Upper lobe of left lung (tissue), 6 donors: ENCODE measurements at regions not wholly inside any gene's neighbourhood (a gene's known extent, or its start where the extent isn't known, plus 50 kb on each side); places are given as distances from the start of the nearest gene placed in this dataset.

Source experiments
- ATAC-seq, 2 donors: fragments of 200-7000 bp; cut with Tn5 transposase; one replicate each; pipeline ENCODE4 v1.9.1; 2022; ENCODE audit warnings: mild to moderate bottlenecking in 2 of 2, moderate library complexity in 2 of 2; ENCODE audit not compliant: low FRiP score in 2 of 2
- DNase-seq, 2 donors: peaks; one replicate each; pipeline ENCODE4 v3.0.0-alpha.2; 2019 to 2020
- H3K27ac ChIP-seq, 4 donors: fragments of 200-600 bp; sonication (generic); one replicate each; pipeline ENCODE4 v1.5.1; 2016 to 2019
- H3K27me3 ChIP-seq, 4 donors: fragments of 200-600 bp; sonication (generic); one replicate each; pipeline ENCODE4 v1.5.1; 2017 to 2019
- H3K36me3 ChIP-seq, 4 donors: fragments of 200-600 bp; sonication (generic); one replicate each; pipeline ENCODE4 v1.5.1; 2016 to 2019
- H3K4me1 ChIP-seq, 4 donors: fragments of 200-600 bp; sonication (generic); one replicate each; pipeline ENCODE4 v1.5.1; 2018 to 2019
- H3K4me3 ChIP-seq, 4 donors: fragments of 200-600 bp; sonication (generic); one replicate each; pipeline ENCODE4 v1.5.1; 2017 to 2019; ENCODE audit warnings: mild to moderate bottlenecking in 2 of 4, moderate library complexity in 1 of 4
- H3K9me3 ChIP-seq, 4 donors: fragments of 200-600 bp; sonication (generic); one replicate each; pipeline ENCODE4 v1.5.1; 2018 to 2019
- EP300 ChIP-seq, 4 donors: sonication (generic); formaldehyde crosslinking; IDR thresholded peaks; one replicate each; pipeline ENCODE4 v1.5.1; 2017; ENCODE audit warnings: antibody characterized with exemption in 4 of 4, control low read depth in 2 of 4
- POLR2A ChIP-seq, 4 donors: fragments of 450-650 bp; IDR thresholded peaks; one replicate each; pipeline ENCODE4 v1.5.1; 2016 to 2017; ENCODE audit warnings: antibody characterized with exemption in 4 of 4, mild to moderate bottlenecking in 2 of 4
- POLR2AphosphoS5 ChIP-seq, 2 donors: sonication (generic); formaldehyde crosslinking; IDR thresholded peaks; one replicate each; pipeline ENCODE4 v1.5.1; 2017; ENCODE audit warnings: antibody characterized with exemption in 2 of 2
- WGBS, 2 donors: methylation state at CpG; one replicate each; pipeline ENCODE4 v1.1.5; 2017 to 2018; 5-methylcytosine and 5-hydroxymethylcytosine counted together
- TF ChIP-seq, protein P1 (sequence below), 6 experiments: fragments of 450-650 bp in 4 of 6; fragments of 200-600 bp in 2 of 6; sonication (generic) in 2 of 6; IDR thresholded peaks; one replicate each; pipeline ENCODE4 v1.5.1; 2016 to 2019; ENCODE audit warnings: antibody characterized with exemption in 6 of 6
- donor health status: DM: no; HTN: no; CAD: no; lungs with moderate emphysema.
- donor health status: DM: no; HTN: yes; CAD: no; lungs with severe emphysema.

DNA sequence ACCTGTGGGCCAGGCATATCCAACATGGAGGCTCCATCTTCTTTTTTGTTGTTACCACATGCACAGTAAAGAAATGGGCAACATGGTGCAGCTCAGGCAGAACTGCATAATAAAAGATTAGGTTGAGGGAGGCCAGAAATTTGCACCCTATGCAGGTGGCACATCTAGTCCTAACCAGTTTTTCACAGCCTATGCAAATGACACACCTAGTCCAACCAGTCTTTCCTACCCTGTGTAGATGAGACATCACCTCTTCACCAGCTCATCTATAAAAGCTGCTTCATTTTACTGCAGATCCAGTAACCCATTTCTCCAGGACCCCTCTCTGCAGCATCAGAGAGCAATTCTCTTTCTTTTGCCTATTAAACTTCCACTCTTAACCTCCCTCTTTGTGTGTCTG is 411.0 kb upstream of the PCDH15 start:
- Histone ChIP-seq H3K27me3 (no peaks in the 10 kb centered on the region), H3K4me3 (no peak overlapping the region), H3K36me3 (no peaks in the 10 kb centered on the region), H3K9me3 (no peaks in the 10 kb centered on the region), H3K27ac (no peak overlapping the region), H3K4me1 (no peaks in the 10 kb centered on the region)
- no peak for DNase-seq
- no peak for ATAC-seq
- TF ChIP-seq EP300 (IDR thresholded peaks at IDR 0.05) (no peak), POLR2A (IDR thresholded peaks at IDR 0.05) (no peak), POLR2AphosphoS5 (IDR thresholded peaks at IDR 0.05) (no peak)
- TF ChIP-seq, protein P1, sequence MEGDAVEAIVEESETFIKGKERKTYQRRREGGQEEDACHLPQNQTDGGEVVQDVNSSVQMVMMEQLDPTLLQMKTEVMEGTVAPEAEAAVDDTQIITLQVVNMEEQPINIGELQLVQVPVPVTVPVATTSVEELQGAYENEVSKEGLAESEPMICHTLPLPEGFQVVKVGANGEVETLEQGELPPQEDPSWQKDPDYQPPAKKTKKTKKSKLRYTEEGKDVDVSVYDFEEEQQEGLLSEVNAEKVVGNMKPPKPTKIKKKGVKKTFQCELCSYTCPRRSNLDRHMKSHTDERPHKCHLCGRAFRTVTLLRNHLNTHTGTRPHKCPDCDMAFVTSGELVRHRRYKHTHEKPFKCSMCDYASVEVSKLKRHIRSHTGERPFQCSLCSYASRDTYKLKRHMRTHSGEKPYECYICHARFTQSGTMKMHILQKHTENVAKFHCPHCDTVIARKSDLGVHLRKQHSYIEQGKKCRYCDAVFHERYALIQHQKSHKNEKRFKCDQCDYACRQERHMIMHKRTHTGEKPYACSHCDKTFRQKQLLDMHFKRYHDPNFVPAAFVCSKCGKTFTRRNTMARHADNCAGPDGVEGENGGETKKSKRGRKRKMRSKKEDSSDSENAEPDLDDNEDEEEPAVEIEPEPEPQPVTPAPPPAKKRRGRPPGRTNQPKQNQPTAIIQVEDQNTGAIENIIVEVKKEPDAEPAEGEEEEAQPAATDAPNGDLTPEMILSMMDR (IDR thresholded peaks at IDR 0.05) = no peak

DNA sequence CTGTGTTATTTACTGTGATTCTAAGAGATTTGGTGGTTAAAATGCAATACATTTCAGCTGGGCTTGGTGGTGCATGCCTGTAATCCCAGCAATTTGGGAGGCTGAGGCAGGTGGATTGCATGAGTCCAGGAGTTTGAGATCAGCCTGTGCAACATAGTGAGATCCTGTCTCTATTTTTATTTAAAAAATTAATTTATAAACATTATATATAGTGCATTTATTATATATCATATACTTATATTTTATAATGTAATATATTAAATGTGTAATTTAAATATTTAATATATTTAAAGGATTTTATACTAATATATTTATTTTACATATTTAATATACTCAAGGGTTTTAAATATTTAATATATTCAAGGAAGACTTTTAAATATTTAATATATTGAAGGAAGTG is 402.8 kb upstream of the PCDH15 start:
- Histone ChIP-seq H3K4me3 (no peak overlapping the region), H3K9me3 (no peaks in the 10 kb centered on the region), H3K27me3 (no peaks in the 10 kb centered on the region), H3K27ac (no peak overlapping the region), H3K4me1 (no peaks in the 10 kb centered on the region), H3K36me3 (no peaks in the 10 kb centered on the region)
- ATAC-seq (no peak), DNase-seq (no peak)
- TF ChIP-seq EP300 (IDR thresholded peaks at IDR 0.05) = no peak
- TF ChIP-seq POLR2AphosphoS5 (IDR thresholded peaks at IDR 0.05) = no peak
- no peak for TF ChIP-seq POLR2A (IDR thresholded peaks at IDR 0.05)
- TF ChIP-seq, protein P1 (IDR thresholded peaks at IDR 0.05) = no peak

DNA sequence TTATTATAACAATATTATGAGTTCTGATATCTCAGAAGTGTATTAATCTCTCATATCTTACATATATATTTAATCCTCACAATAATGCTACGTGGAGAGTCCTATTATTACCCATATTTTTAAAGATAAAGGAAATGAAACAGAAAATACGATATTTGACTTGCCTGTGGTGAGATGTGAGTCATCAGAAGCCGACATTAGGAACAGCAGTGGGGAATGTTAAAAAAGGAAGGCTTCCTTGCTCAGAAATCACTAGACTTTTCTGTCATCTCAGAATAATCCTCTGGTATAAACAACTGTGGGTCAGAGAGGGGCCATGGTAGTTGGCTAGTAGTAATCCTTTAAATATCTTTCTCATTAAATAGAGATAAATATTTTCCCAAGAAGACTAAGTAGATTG is 402.3 kb upstream of the PCDH15 start:
- peak in 1 of 2 donors; percentile 28 for ATAC-seq

DNA sequence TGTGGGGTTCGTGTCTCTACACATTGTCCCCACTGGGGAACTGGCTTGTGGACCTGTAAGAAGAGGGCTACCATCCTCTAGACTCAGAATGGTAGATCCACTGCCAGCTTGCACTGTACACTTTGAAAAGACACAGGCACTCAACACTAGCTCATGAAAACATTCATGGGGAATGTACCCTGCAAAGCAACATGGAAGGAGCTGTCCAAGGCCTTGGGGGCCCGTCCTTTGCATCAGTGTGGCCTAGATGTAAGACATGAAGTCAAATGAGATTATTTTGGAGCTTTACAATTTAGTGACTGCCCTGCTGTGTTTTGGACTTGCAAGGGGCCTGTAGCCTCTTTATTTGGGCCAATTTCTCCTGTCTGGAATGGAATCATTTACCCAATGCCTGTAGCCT is 399.0 kb upstream of the PCDH15 start:
- no peaks in the 10 kb centered on the region for H3K4me1 ChIP-seq
- H3K9me3 ChIP-seq = no peaks in the 10 kb centered on the region
- 70 to 80% methylated on average over 2 of the region's 2 CpGs for WGBS, 2 donors

More for the DNA sequence above, 402.3 kb upstream of the PCDH15 start:
- 63 to 67% methylated on average over 3 of the region's 3 CpGs for WGBS, 2 donors
- no peaks in the 10 kb centered on the region for H3K9me3 ChIP-seq
- no peak overlapping the region for H3K4me3 ChIP-seq
- no peak for DNase-seq
- no peaks in the 10 kb centered on the region for H3K4me1 ChIP-seq
- no peaks in the 10 kb centered on the region for H3K36me3 ChIP-seq
- no peak overlapping the region for H3K27ac ChIP-seq
- TF ChIP-seq POLR2A (IDR thresholded peaks at IDR 0.05) (no peak), POLR2AphosphoS5 (IDR thresholded peaks at IDR 0.05) (no peak), EP300 (IDR thresholded peaks at IDR 0.05) (no peak)
- TF ChIP-seq, protein P1 (IDR thresholded peaks at IDR 0.05) = no peak
- no peaks in the 10 kb centered on the region for H3K27me3 ChIP-seq

More for the DNA sequence above, 399.0 kb upstream of the PCDH15 start:
- Histone ChIP-seq H3K27me3 (no peaks in the 10 kb centered on the region), H3K36me3 (no peaks in the 10 kb centered on the region), H3K4me3 (no peak overlapping the region), H3K27ac (no peak overlapping the region)
- DNase-seq (no peak), ATAC-seq (peak in 1 of 2 donors; percentile 46)
- TF ChIP-seq POLR2A (IDR thresholded peaks at IDR 0.05) = no peak
- no peak for TF ChIP-seq EP300 (IDR thresholded peaks at IDR 0.05)
- TF ChIP-seq POLR2AphosphoS5 (IDR thresholded peaks at IDR 0.05) = no peak
- TF ChIP-seq, protein P1 (IDR thresholded peaks at IDR 0.05) = no peak
